Spleen (tissue), 11 donors: ENCODE measurements at regions not wholly inside any gene's neighbourhood (a gene's known extent, or its start where the extent isn't known, plus 50 kb on each side); places are given as distances from the start of the nearest gene placed in this dataset.

ENCODE experiments used
- DNase-seq: peaks from one replicate; pipeline ENCODE4 v3.0.0-alpha.2; 2020
- H3K27ac ChIP-seq, 8 donors: fragments of 200-600 bp; sonication (generic) in 7 of 8; 1 replicate in 4 of 8; 2 replicates in 4 of 8; pipeline versions ENCODE4 v1.5.0 to v1.8.0; 2016 to 2021; ENCODE audit warnings: inconsistent platforms in 4 of 8, mild to moderate bottlenecking in 4 of 8, moderate library complexity in 1 of 8
- H3K27me3 ChIP-seq, 7 donors: fragments of 200-600 bp; sonication (generic) in 6 of 7; replicated peaks in 1 of 7; 1 replicate in 4 of 7; 2 replicates in 3 of 7; pipeline versions ENCODE4 v1.5.0 to v1.8.0; 2016 to 2021; ENCODE audit warnings: inconsistent platforms in 3 of 7, mild to moderate bottlenecking in 1 of 7
- H3K36me3 ChIP-seq, 6 donors: fragments of 200-600 bp; sonication (generic) in 5 of 6; 1 replicate in 4 of 6; 2 replicates in 2 of 6; pipeline versions ENCODE4 v1.5.0 to v1.8.0; 2016 to 2021; ENCODE audit warnings: inconsistent platforms in 2 of 6
- H3K4me1 ChIP-seq, 6 donors: fragments of 200-600 bp; sonication (generic) in 5 of 6; 1 replicate in 3 of 6; 2 replicates in 3 of 6; pipeline versions ENCODE4 v1.5.0 to v1.8.0; 2016 to 2021; ENCODE audit warnings: inconsistent platforms in 3 of 6
- H3K4me3 ChIP-seq, 8 donors: fragments of 200-600 bp; sonication (generic) in 7 of 8; 1 replicate in 4 of 8; 2 replicates in 4 of 8; pipeline versions ENCODE4 v1.5.0 to v1.8.0; 2016 to 2021; ENCODE audit warnings: inconsistent platforms in 4 of 8, mild to moderate bottlenecking in 4 of 8, moderate library complexity in 2 of 8
- H3K9me3 ChIP-seq, 8 donors: fragments of 200-600 bp; sonication (generic) in 7 of 8; 1 replicate in 4 of 8; 2 replicates in 4 of 8; pipeline versions ENCODE4 v1.5.0 to v1.8.0; 2016 to 2021; ENCODE audit warnings: inconsistent platforms in 4 of 8
- CTCF ChIP-seq, 11 experiments: fragments of 200-600 bp in 7 of 11; fragments of 450-650 bp in 4 of 11; sonication (generic) in 4 of 11; IDR thresholded peaks in 8 of 11; conservative IDR thresholded peaks in 3 of 11; 1 replicate in 7 of 11; 2 replicates in 4 of 11; pipeline versions ENCODE4 v1.4.0 to v1.8.0; 2016 to 2021; ENCODE audit warnings: antibody characterized with exemption in 11 of 11, inconsistent platforms in 4 of 11, mild to moderate bottlenecking in 1 of 11
- POLR2A ChIP-seq, 3 donors: fragments of 450-650 bp; IDR thresholded peaks; one replicate each; pipeline ENCODE4 v1.5.1; 2017; ENCODE audit warnings: antibody characterized with exemption in 3 of 3, mild to moderate bottlenecking in 1 of 3
- POLR2AphosphoS5 ChIP-seq, 3 donors: sonication (generic); formaldehyde crosslinking; IDR thresholded peaks; one replicate each; pipeline ENCODE4 v1.5.1; 2017; ENCODE audit warnings: antibody characterized with exemption in 3 of 3
- WGBS, 5 donors: extraction: QIAGEN DNeasy Blood & Tissue Kit in 3 of 5; methylation state at CpG; one replicate each; pipeline versions ENCODE4 v1.1.5 to v1.1.7; 2013 to 2018; 5-methylcytosine and 5-hydroxymethylcytosine counted together
- intact Hi-C: fragments of 100-400 bp; cut with DNase I; formaldehyde crosslinking; loops from one replicate; pipeline ENCODE4 v1.15.0; 2023; ENCODE audit warnings: low total_unique reads
- donor health status: healthy with polysubstance abuse.
- donor health status: DM: no; HTN: no; CAD: no; lungs with moderate emphysema.
- donor health status: DM: no; HTN: no; CAD: no.
- donor health status: Bipolar disorder and iron deficiency.
- donor health status: healthy.
- donor health status: DM: no; HTN: no; CAD: no.
- donor health status: DM: yes; HTN: yes; CAD: no.

DNA sequence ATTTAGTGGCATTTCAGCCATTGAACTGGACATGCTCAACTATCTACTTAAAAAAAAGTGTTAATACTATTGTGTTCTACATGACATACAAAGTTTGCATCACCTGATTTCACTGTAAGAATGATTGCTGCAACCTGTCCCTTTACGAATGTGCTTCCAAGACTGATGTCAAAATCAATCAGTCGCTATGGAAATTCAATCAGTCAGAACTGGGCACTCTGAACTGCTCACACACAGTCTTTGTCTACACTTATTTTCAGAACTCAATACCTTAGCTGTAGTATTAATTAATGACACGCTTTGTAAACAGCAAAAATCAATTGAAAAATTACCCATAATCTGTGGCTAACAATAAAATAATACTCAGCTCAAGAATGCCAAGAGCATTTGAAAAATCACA, 70.3 kb upstream of the KLHL29 start:
- WGBS, 5 donors, result 84 to 96% (median 88%) methylated on average over 3 of the region's 3 CpGs
- H3K9me3 ChIP-seq, result no peaks in the 10 kb centered on the region
- H3K27ac ChIP-seq, result no peak overlapping the region
- peaks cover 0 to 12% (median 0%) of the 10 kb centered on the region in 7 donors for H3K27me3 ChIP-seq
- H3K4me3 ChIP-seq, result no peak overlapping the region
- intact Hi-C loops, result no loop called here
- DNase-seq, result no peak
- no peaks in the 10 kb centered on the region for H3K36me3 ChIP-seq
- TF ChIP-seq POLR2A (IDR thresholded peaks at IDR 0.05) (no peak), POLR2AphosphoS5 (IDR thresholded peaks at IDR 0.05) (no peak), CTCF (IDR thresholded peaks at IDR 0.05 in 8 of 11, conservative IDR thresholded peaks at IDR 0.05 in 3 of 11) (no peak)
- H3K4me1 ChIP-seq, result no peaks in the 10 kb centered on the region

DNA sequence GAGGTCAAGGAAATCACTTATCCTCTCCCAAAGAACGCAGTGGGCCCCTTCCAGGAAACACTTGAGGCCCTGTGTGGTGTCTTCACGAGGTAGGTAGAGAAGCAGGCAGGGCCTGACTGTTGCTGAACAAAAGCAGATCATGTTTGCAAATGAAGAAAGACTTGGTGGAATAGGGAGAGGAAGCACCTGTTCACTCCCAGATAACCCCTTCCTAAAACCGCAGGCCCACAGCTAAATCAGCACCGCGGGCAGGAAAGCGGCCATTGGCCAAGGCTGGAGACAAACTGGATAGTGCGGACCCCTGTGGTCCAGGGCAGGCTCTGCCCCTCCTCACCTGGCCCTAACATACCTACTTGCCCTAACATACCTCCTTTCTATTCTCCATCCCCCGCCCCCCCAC, 64.9 kb upstream of the KLHL29 start:
- TF ChIP-seq POLR2A (IDR thresholded peaks at IDR 0.05) (no peak), CTCF (IDR thresholded peaks at IDR 0.05 in 8 of 11, conservative IDR thresholded peaks at IDR 0.05 in 3 of 11) (no peak), POLR2AphosphoS5 (IDR thresholded peaks at IDR 0.05) (no peak)
- DNase-seq, result no peak
- Histone ChIP-seq H3K27ac (no peak overlapping the region), H3K27me3 (peaks cover 0 to 33% (median 0%) of the 10 kb centered on the region in 7 donors), H3K4me3 (no peak overlapping the region), H3K9me3 (no peaks in the 10 kb centered on the region), H3K4me1 (no peaks in the 10 kb centered on the region), H3K36me3 (no peaks in the 10 kb centered on the region)
- intact Hi-C loops, result no loop called here
- 12 to 32% (median 13%) methylated on average over 8 of the region's 8 CpGs for WGBS, 5 donors

DNA sequence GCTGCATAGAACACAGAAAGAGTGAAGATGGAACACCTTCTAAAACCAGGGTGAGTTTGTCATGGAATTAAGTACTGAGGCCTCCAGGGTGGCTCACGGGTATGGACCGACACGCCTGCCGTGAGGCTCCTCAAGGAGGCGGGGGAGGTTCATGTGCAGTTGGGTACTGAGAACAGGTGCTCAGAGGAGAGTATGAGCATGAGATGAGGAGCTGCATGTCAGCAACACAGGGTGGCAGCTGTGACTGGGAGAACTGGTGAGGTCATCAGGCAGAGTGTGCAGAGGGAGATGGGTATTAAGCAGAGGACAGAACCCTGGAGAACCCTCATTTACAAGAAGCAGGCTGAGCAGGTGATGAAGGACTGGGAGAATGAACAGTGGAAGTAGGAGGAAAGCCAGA, 63.2 kb upstream of the KLHL29 start:
- Histone ChIP-seq H3K4me3 (no peak overlapping the region), H3K9me3 (no peaks in the 10 kb centered on the region), H3K27ac (no peak overlapping the region), H3K4me1 (no peaks in the 10 kb centered on the region), H3K27me3 (peaks cover 0 to 38% (median 0%) of the 10 kb centered on the region in 7 donors), H3K36me3 (no peaks in the 10 kb centered on the region)
- TF ChIP-seq POLR2A (IDR thresholded peaks at IDR 0.05), result no peak
- 83 to 94% (median 87%) methylated on average over 5 of the region's 5 CpGs for WGBS, 5 donors
- intact Hi-C loops, result no loop called here
- no peak for DNase-seq

GRCh38 chr2:23322567-23323197, 62.3 kb upstream of the KLHL29 start:
- Histone ChIP-seq H3K9me3 (no peaks in the 10 kb centered on the region), H3K27me3 (peaks cover 0 to 32% (median 0%) of the 10 kb centered on the region in 7 donors), H3K4me3 (no peak overlapping the region), H3K36me3 (no peaks in the 10 kb centered on the region), H3K27ac (no peak overlapping the region), H3K4me1 (no peaks in the 10 kb centered on the region)
- 67 to 86% (median 80%) methylated on average over 6 to 7 of the region's 7 CpGs for WGBS, 5 donors
- TF ChIP-seq POLR2A (IDR thresholded peaks at IDR 0.05), result no peak
- TF ChIP-seq POLR2AphosphoS5 (IDR thresholded peaks at IDR 0.05), result no peak
- TF ChIP-seq CTCF (IDR thresholded peaks at IDR 0.05 in 8 of 11, conservative IDR thresholded peaks at IDR 0.05 in 3 of 11), result no peak
- intact Hi-C loops, result no loop called here
- no peak for DNase-seq
